SU-DHL-6 (cell line): ENCODE measurements at regions not wholly inside any gene's neighbourhood (a gene's known extent, or its start where the extent isn't known, plus 50 kb on each side); places are given as distances from the start of the nearest gene placed in this dataset.

Source experiments
- EZH2phosphoT487 ChIP-seq: fragments of 200-600 bp; sonication (generic), shearing (Covaris generic); conservative IDR thresholded peaks from 2 replicates; pipeline ENCODE4 v1.6.1; 2018; ENCODE audit warnings: mild to moderate bottlenecking, antibody characterized with exemption, low read length, moderate library complexity, mixed read lengths
- TF ChIP-seq, protein P1 (sequence below): fragments of 200-600 bp; sonication (generic); IDR thresholded peaks from one replicate; pipeline ENCODE4 v1.5.1; 2017; ENCODE audit warnings: antibody characterized with exemption, mild to moderate bottlenecking, low read length, moderate library complexity; ENCODE audit not compliant: insufficient read depth, poor library complexity, severe bottlenecking

GRCh38 chr5:27818888-27819287 is 780.5 kb upstream of the CDH9 start:
- TF ChIP-seq, protein P1, sequence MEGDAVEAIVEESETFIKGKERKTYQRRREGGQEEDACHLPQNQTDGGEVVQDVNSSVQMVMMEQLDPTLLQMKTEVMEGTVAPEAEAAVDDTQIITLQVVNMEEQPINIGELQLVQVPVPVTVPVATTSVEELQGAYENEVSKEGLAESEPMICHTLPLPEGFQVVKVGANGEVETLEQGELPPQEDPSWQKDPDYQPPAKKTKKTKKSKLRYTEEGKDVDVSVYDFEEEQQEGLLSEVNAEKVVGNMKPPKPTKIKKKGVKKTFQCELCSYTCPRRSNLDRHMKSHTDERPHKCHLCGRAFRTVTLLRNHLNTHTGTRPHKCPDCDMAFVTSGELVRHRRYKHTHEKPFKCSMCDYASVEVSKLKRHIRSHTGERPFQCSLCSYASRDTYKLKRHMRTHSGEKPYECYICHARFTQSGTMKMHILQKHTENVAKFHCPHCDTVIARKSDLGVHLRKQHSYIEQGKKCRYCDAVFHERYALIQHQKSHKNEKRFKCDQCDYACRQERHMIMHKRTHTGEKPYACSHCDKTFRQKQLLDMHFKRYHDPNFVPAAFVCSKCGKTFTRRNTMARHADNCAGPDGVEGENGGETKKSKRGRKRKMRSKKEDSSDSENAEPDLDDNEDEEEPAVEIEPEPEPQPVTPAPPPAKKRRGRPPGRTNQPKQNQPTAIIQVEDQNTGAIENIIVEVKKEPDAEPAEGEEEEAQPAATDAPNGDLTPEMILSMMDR = no peak
- no peak for TF ChIP-seq EZH2phosphoT487
